ENCODE measurements at regions not wholly inside any gene's neighbourhood (a gene's known extent, or its start where the extent isn't known, plus 50 kb on each side); places are given as distances from the start of the nearest gene placed in this dataset.

GRCh38 chr9:89776795-89777525 is 172.1 kb downstream of the GADD45G start:
- DNase-seq, result no peak
- no peaks in the 10 kb centered on the region for H3K27me3 ChIP-seq
- no peaks in the 10 kb centered on the region for H3K9me3 ChIP-seq
- intact Hi-C loops (cut with DNase I; ENCODE audit: low total_unique reads), result no loop called here
- H3K4me1 ChIP-seq, result no peaks in the 10 kb centered on the region
- WGBS, 2 donors, result 73 to 78% methylated on average over 11 of the region's 11 CpGs
- TF ChIP-seq POLR2A (IDR thresholded peaks at IDR 0.05) (no peak), CTCF (IDR thresholded peaks at IDR 0.05) (no peak)
- no peak overlapping the region for H3K27ac ChIP-seq
- no peaks in the 10 kb centered on the region for H3K36me3 ChIP-seq (ENCODE audit: low read depth, missing control alignments)
- no peak overlapping the region for H3K4me3 ChIP-seq

DNA sequence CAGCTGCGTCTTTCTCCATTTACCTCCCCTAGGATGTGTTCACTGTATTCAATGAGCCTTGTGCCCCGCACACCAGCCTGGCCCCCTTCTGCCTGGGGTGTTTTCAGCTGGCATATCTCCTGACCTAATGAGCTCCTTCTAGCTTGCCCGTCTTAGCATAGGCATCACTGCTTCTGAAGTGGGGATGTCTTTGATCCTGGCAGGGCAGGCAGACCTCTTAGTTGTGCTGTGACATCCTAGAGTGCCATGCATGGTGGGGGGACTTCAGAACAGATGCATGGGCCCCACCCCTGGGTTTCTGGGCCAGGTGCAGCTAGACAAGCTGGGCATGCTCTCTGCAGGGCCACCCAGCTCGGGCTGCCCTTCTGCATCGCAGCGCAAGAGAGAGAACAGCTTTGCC is 172.7 kb downstream of the GADD45G start:
- no peaks in the 10 kb centered on the region for H3K4me1 ChIP-seq
- H3K9me3 ChIP-seq, result no peaks in the 10 kb centered on the region
- TF ChIP-seq POLR2A (IDR thresholded peaks at IDR 0.05) (no peak), CTCF (IDR thresholded peaks at IDR 0.05) (no peak)
- 50 to 89% methylated on average over 3 to 6 of the region's 6 CpGs for WGBS, 2 donors
- H3K4me3 ChIP-seq, result no peak overlapping the region
- no peak overlapping the region for H3K27ac ChIP-seq
- H3K27me3 ChIP-seq, result no peaks in the 10 kb centered on the region
- intact Hi-C loops (cut with DNase I; ENCODE audit: low total_unique reads), result no loop called here
- no peak for DNase-seq
- no peaks in the 10 kb centered on the region for H3K36me3 ChIP-seq (ENCODE audit: low read depth, missing control alignments)

- TF ChIP-seq CTCF (IDR thresholded peaks at IDR 0.05) (no peak), POLR2A (IDR thresholded peaks at IDR 0.05) (no peak)
- Histone ChIP-seq H3K9me3 (no peaks in the 10 kb centered on the region), H3K27me3 (no peaks in the 10 kb centered on the region), H3K4me3 (no peak overlapping the region), H3K36me3 (ENCODE audit: low read depth, missing control alignments) (no peaks in the 10 kb centered on the region), H3K4me1 (no peaks in the 10 kb centered on the region), H3K27ac (no peak overlapping the region)
- WGBS, 2 donors, result 88 to 92% methylated on average over 22 of the region's 22 CpGs
- intact Hi-C loops (cut with DNase I; ENCODE audit: low total_unique reads), result no loop called here
- DNase-seq, result no peak
These were observed 173.6 kb downstream of the GADD45G start for GRCh38 chr9:89778100-89779090.

DNA sequence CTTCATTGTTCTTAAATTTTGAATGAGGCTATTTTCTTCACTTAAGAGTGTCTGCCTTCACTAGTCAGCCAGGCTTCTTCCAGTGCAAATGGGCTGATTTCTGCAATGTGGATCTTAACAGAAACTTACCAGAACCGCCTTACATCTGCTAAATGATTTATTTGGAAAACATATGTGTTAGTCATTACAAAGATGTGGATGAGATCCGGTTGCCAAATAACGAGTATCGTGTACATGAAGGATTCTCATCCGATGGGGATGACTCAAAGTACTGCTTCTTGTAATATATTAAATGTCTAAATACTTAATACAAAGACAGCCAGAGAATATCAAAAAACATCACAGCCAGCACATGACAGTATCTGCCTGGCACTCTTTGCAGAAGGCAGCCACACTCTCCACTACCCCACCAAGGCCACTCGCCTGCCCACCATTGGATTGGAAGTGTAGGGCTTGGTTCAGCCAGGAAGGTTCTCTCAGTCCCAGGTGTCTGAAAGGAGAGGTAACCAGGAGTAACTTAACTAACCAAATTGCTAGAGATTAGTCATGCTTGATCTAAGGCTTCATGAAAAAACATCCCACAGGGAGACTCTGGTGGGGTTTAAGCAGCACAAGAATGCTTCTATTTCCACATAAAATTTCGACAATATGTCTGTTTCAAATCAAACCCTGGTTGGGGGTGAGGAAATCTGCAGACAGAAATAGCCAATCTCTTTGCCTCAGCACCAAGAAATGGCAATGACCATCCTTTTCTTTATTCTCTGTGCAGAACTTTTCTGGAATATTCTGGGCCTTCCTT is 174.8 kb downstream of the GADD45G start:
- WGBS, 2 donors, result 88 to 94% methylated on average over 7 of the region's 7 CpGs

More for the DNA sequence above, 174.8 kb downstream of the GADD45G start:
- Histone ChIP-seq H3K4me3 (no peak overlapping the region), H3K9me3 (no peaks in the 10 kb centered on the region), H3K27ac (no peak overlapping the region), H3K36me3 (ENCODE audit: low read depth, missing control alignments) (no peaks in the 10 kb centered on the region), H3K27me3 (no peaks in the 10 kb centered on the region), H3K4me1 (no peaks in the 10 kb centered on the region)
- DNase-seq, result no peak
- no peak for TF ChIP-seq POLR2A (IDR thresholded peaks at IDR 0.05)
- no peak for TF ChIP-seq CTCF (IDR thresholded peaks at IDR 0.05)
- intact Hi-C loops (cut with DNase I; ENCODE audit: low total_unique reads), result no loop called here

All from testis (tissue), 2 donors.